Spleen (tissue), 7 donors: ENCODE measurements at regions not wholly inside any gene's neighbourhood (a gene's known extent, or its start where the extent isn't known, plus 50 kb on each side); places are given as distances from the start of the nearest gene placed in this dataset.

Experiments
- POLR2A ChIP-seq, 3 donors: fragments of 450-650 bp; IDR thresholded peaks; one replicate each; pipeline ENCODE4 v1.5.1; 2017; ENCODE audit warnings: antibody characterized with exemption in 3 of 3, mild to moderate bottlenecking in 1 of 3
- TF ChIP-seq, protein P1 (sequence below), 11 experiments: fragments of 200-600 bp in 7 of 11; fragments of 450-650 bp in 4 of 11; sonication (generic) in 4 of 11; IDR thresholded peaks in 8 of 11; conservative IDR thresholded peaks in 3 of 11; 1 replicate in 7 of 11; 2 replicates in 4 of 11; pipeline versions ENCODE4 v1.4.0 to v1.8.0; 2016 to 2021; ENCODE audit warnings: antibody characterized with exemption in 11 of 11, inconsistent platforms in 4 of 11, mild to moderate bottlenecking in 1 of 11
- donor health status: DM: no; HTN: no; CAD: no; lungs with moderate emphysema.
- donor health status: DM: no; HTN: no; CAD: no.
- donor health status: DM: no; HTN: no; CAD: no.

DNA sequence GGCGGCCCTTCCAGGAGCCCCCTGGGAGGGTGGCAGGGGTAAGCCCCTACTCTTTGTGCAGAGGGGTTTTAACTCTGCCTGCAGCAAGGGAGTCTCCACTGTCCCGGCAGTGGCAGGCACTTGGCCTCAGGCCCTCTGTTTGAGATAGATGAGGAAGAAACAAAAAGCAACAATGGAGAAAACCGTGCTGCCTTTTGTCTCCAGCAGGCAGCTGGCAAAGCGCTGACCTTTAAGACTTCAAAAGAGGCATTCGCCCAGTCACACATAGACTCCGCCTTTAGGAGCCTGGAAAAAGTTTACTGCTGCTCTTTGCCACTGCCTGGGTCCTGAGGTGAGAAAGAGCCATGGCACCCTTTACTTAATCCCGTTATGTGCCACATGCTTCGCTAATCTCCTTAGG is 158.2 kb upstream of the NTF3 start:
- TF ChIP-seq, protein P1, sequence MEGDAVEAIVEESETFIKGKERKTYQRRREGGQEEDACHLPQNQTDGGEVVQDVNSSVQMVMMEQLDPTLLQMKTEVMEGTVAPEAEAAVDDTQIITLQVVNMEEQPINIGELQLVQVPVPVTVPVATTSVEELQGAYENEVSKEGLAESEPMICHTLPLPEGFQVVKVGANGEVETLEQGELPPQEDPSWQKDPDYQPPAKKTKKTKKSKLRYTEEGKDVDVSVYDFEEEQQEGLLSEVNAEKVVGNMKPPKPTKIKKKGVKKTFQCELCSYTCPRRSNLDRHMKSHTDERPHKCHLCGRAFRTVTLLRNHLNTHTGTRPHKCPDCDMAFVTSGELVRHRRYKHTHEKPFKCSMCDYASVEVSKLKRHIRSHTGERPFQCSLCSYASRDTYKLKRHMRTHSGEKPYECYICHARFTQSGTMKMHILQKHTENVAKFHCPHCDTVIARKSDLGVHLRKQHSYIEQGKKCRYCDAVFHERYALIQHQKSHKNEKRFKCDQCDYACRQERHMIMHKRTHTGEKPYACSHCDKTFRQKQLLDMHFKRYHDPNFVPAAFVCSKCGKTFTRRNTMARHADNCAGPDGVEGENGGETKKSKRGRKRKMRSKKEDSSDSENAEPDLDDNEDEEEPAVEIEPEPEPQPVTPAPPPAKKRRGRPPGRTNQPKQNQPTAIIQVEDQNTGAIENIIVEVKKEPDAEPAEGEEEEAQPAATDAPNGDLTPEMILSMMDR (IDR thresholded peaks at IDR 0.05 in 8 of 11, conservative IDR thresholded peaks at IDR 0.05 in 3 of 11) = no peak
- no peak for TF ChIP-seq POLR2A (IDR thresholded peaks at IDR 0.05)
